Stimulated activated CD8-positive, alpha-beta memory T cell treated with anti-CD3 and anti-CD28 coated beads, Interleukin-12 subunit alpha, Interleukin-12 subunit beta, amount 100 ng/mL, for 1 hour (primary cell): ENCODE measurements at regions not wholly inside any gene's neighbourhood (a gene's known extent, or its start where the extent isn't known, plus 50 kb on each side); places are given as distances from the start of the nearest gene placed in this dataset.

ENCODE experiments used
- DNase-seq: peaks from one replicate; pipeline ENCODE4 v3.0.0-alpha.2; 2020; ENCODE audit warnings: low read depth

DNA sequence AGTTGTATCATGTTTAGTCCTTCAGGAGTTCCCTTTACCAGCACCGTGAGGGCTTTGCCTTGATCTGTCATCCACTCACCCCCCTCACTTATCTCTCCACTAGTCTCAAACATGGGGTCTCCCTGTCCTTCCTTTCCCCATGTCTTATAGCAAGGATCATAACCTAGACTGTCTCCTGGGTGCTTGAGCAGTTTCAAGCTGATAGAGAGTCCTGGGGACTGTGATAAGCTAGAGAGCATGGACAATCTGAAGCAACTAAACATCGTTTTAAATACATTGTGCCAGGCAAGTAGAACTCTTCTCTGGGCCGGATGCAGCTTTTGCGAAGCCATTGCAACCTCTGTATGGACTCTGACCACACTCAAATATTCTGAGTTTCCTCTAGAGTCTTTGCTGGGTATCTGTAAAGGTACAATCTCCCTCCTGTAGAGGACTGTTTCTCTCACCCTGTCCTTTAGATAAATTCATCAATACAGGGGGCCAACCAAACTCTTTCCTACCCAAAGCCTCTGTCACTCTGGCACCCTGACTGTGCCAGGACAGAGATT, 684.6 kb upstream of the NR2F2 start:
- DNase-seq = no peak

DNA sequence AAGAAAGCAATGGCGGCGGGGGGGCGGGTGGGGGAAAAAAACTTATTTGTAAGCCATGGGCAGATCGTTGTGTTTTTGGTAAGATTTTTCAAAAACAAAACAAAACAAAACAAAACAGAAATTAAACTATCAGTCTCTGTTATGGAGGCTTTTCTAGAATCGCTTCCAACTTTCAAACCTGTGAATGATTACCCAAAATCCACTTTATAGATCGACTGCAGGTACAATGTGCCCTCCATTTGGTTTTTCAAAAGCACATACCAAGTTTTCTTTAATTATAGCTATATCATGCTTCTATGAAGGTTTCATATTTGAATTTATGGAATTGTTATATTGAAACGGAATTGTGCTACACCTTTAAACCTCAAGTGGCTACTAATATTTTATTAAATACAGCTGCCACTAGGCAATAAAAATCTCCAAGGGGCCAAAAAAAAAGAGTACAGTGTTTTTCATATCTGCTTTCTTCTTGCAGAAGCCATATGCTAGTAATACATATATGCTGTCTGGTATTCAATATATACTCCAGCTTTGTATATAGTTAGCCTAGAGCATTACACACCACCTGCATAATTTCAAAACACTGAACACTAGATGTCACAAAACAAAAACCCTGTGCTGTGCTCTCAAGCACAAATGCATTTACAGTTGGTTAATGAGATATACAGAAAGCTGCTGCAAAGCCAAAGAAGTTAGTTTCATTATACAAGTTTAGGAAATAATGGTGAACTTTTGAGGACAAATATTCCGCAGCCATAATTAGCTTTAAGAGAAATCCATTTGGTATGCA, 683.8 kb upstream of the NR2F2 start:
- DNase-seq = no peak

DNA sequence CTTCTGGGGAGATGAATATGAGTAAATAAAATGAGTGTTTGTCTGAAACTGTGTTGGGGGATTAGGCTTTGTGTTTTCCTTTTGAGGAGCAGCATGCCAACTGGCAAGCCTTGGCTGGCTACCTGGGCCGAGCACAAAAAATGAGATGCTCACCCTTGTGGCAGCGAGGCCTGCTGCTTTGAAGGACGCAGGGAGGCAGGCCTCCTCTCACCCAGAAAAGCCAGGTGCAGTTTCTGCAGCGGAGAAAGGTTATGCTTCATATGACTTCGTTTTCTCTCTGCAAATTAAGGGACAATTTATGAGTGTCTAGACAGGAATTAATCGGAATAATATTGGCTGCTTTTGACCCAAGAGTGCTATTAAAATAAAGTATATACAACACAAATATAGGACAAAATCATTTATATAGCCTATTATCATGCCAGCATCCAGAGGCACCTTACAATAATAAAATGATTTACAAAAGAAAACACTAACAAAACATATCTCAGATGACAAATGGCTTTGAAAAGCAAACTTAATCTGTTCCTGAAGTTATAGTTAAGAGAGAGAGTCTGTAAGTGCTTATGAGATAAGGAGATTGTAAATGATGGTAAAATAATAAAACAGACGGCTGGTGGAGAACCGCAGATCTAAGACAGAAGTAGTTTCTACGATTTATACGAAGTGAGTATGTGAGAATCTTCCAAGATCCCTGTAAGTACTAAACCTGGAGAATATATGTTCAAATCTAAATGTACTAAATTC, 682.8 kb upstream of the NR2F2 start:
- DNase-seq = no peak

DNA sequence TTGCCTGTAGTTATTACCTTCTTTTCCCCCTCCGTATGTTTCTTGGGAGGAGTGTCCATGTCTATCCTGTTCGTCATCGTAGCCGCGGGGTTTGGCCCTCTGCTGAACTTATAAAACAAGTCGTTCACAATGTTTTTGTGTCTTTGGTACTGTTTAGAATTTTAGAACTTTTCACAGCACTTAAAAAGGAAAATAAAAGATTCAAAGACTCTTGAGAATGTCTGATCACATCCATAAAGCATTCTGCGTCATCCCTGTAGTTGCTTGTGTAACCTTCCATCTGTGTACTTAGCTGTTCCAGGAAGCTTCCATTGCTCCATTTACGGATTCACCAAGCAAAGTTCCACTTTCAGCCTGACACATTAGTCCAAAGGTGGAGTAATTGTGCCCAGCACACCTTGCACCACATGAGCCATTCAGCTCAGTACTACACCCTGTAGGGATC, 677.1 kb upstream of the NR2F2 start:
- no peak for DNase-seq

DNA sequence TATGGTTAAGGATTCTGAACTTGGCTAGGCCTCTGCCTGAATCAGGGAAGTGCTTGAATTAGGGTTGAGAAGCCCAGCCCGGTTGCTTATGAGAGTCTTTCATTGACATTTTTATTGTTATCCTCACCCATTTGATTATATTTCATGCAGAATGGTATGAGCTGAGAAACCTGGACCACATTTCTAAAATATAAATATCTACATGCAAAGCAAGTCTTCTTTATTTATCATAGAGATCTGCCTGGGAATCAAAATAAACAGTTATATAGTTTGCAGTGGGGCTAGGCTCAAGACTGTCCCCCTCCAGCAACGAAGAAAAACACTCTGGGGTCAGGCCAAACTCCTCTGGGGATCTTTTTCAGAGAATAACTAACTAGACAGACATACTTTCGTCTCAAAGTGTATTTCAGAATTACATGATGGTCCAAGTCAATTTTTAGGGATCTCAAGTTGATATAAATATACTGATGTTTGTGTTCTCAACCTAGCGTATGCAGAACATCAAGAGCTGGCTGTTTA, 675.4 kb upstream of the NR2F2 start:
- DNase-seq = no peak

DNA sequence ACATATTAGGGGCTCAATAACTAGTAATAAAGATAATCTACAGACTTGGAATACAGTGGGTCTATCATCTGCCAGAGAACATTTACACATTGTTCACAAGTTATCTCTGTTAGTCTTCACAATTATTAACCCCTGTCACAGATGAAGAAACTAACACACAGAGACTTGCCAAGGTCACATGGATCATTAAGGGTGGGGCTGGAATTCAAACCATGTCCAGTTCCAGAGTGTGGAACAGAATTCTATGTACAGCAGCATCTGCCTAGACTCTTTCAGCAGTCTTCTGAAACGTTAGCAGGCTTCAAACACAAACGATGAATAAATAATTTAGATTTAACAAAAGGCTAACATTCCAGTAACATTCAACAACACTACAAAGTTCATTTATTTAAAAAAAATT, 673.9 kb upstream of the NR2F2 start:
- no peak for DNase-seq

DNA sequence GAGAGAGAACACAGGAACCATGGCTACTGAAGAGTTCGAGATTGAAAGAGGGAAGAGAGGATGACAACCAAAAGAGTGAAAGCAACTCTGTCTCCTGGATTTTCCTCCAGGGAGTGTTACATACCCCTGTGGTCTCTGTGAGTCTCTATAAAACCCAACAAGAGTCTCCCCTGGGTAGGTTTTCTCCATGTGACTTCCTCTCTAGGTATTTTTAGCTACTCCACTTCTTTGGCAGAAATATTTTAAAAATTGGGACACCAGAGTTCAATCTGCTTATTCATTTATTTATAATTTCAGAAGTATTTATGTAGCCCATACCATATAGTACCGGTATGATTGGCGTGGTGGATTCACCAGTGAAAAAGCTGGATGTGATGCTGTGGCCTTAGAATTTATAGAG, 671.7 kb upstream of the NR2F2 start:
- DNase-seq = no peak

DNA sequence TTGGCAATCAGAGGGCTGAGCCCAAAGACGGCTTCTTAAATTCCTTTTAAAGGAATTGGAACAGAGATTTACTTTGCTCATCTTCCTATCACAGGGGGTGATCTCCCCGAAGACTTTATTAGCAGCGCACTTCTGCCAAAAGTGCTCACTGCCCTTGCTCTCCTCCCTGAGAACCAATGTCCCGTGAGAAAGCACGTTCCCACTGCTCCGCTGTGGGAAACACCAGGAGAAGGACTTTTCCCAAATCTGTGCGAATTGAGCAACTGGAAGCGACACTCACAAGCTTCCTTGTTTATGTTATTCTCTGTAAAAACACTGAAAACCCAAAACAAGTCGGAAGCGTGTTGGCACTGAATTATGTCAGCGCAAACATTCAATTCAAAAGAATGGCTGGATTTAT, 670.8 kb upstream of the NR2F2 start:
- DNase-seq = no peak

DNA sequence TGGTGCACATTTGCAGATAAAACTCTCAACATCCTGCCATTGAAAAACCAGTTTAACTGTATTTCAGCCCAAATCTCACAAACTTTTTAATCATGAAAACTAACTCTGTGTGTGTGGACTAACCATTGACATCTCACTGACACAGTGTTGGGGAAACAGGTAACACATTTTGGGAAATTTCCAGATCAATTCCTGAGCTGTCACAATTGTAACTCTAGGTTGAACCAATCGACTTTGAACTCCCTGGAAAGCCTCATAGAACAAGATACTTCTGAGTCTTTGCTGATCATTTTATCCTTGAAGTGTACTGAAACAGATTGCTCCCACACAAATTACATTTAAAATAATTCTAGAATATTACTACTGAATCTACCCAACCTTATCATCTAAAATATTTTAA, 667.9 kb upstream of the NR2F2 start:
- DNase-seq = no peak

DNA sequence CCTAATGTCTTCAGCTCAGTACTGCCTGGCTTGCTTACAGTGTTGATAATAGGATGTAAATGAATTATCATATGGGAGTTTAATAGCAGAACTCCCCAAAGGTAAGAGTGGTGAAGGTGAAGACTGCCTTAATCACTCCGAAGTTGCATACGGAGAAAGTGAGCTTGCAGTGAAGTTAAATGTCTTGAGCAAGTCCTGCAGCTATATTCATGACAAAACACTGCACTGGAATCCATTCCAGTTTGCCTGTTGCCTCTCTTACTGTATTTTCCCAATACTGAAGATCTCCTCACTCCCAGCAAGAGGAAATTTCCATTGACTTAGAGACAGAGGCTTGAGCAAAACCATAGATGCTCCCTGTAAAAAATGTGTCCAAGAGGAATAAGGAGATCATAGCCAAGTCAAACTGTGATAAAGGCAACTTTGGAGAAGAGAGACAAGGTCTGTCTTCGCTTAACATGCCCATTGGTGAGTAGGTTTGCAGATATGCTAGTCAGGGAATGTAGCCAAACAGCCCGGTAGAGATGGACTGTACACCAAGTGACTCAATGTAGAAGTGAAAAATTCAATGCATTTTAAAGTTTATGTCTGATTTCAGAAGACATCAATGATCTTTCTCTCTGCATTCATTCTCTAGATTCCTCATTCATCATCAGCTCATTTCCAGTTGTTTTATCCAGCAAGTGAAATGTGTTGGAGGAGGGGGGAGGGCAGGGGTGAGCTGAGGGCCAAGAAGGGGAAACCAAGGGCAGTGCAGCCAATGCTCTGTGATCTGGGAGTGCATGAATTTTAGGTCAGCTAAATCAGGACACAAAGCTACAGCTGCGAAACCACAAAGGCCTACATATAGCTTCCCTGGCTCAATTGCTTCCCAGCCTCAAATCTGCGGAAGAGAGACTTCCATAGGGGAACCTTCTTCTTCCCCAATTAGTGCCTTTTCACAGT, 667.1 kb upstream of the NR2F2 start:
- DNase-seq = no peak

DNA sequence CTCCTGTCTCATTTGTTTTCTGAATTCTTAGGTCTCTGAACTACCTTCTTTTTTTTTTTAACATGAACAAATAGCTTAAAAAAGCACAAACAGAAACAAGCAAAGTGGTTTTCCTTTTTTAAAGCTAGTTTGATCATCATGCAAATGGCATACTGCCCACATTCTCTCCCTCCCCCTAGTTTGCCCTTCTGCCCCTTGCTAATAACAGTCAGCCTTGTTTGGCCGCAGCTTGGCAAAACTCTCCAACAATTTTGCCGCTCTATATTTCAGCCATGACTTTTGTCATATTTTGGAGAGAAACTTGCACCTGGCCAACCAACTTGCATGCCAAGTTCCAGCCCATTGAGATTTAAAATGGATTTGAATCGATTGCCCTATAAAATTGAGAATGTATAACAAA, 666.0 kb upstream of the NR2F2 start:
- DNase-seq = no peak

DNA sequence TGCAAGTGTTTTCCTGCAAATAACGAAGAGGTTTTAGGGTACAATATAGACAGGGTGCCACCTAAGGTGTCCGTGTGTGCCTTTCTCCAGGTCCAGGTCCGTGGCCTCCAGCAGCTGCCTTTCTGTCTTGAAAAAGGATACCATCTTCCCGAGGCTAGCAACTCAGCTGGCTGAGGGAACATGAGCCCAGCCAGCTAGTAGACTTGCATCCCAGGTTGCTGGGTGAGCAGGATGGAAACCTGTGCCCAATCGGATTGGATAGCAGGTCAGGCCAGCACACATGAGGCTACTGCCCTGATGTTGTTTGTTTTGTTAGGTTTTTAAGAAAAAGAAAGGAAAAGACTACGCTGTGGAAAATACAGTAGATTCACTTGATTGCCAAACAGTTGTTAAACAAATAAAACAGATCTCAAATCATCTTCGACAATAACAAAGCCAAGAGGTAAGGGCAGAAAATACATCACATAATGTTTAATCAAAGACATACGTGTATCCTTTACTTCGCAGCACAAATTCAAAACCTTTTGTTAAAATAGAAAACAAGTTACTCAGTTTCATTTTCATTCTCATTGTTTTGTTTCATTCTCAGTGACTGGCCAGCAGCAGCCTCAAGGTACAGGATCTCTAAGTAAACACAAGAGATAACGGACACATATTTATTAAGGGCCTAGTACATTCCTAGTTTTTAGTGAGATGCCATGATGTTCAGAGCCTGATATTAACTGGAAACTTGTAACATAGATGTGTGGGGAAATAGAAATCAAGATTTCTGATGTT, 661.2 kb upstream of the NR2F2 start:
- no peak for DNase-seq

DNA sequence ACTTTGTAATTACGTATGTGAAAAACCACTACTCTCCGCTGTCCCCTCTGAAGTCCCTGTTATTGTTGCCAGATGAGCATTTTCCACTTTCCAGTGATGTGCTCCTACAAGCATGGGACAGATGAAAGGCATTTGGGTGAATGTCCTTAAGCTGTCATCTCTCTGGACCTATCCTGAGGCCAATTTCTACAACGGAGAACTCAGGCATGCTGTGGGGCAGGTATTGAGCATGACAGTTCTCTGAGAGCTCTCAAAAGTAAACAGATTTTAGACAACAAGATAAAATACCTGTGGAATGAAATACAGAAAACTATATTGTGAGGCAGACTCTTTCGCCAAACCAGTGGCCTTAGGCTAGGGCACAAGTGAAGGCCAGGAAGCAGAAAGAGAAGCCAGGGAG, 656.5 kb upstream of the NR2F2 start:
- DNase-seq = no peak

DNA sequence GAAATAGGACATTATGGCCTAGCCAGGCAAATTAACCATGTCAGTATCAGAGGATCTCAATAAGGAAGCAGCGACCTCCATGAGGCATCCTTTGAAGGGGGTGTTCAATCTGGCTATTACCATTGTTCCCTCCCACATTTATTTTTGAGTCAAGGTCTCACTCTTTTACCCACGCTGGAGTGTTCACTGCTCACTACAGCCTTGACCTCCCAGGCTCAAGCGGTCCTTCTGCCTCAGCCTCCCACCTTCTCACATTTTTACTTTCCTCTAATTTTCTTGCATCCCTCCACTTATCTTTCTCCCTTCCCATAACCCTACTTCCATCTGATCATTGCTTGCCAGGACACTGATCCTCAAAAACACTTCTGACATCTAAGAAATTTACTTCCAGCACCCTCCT, 654.0 kb upstream of the NR2F2 start:
- no peak for DNase-seq

DNA sequence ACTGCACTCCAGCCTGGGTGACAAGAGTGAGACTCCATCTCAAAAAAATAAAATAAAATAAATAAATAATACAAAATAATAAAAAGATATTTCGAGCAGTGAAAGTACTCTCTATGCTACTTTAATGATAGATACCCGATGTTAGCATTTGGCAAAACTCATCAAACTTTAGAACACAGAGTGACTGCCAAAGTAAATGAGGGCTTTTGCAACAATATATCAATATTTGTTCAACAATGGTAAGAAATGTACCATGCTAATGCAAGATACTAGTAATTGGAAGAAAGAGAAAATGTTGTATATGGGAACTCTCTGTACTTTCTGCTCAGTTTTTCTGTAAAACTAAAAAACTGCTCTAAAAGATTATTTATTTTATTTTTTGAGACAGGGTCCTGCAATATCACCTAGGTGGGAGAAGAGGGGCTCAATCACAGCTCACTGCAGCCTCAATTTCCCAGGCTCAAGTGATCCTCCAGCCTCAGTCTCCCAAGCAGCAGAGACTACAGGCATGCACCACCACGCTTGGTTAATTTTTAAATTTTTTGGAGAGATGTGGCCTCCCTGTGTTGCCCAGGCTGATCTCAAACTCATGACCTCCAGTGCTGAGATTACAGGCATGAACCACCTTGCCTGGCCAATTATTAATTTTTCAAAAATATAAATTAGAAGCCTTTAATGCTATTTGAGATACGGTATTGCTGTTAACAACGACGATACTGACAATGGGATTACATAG, 650.5 kb upstream of the NR2F2 start:
- DNase-seq = no peak

DNA sequence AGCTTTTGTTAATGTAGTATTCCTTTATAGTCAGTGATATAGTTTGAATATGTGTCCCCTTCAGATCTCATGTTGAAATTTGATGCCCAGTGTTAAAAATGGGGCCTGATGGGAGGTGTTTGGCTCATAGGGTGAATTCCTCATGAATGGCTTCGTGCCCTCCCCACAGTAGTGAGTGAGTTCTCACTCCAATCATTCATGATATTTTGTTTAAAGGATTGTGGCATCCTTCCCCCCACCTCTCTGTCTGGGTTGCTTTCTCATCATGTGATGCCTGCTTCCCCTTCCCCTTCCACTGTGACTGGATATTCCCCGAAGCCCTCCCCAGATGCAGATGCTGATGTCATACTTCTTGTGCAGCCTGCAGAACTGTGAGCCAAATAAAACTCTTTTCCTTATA, 649.8 kb upstream of the NR2F2 start:
- no peak for DNase-seq

DNA sequence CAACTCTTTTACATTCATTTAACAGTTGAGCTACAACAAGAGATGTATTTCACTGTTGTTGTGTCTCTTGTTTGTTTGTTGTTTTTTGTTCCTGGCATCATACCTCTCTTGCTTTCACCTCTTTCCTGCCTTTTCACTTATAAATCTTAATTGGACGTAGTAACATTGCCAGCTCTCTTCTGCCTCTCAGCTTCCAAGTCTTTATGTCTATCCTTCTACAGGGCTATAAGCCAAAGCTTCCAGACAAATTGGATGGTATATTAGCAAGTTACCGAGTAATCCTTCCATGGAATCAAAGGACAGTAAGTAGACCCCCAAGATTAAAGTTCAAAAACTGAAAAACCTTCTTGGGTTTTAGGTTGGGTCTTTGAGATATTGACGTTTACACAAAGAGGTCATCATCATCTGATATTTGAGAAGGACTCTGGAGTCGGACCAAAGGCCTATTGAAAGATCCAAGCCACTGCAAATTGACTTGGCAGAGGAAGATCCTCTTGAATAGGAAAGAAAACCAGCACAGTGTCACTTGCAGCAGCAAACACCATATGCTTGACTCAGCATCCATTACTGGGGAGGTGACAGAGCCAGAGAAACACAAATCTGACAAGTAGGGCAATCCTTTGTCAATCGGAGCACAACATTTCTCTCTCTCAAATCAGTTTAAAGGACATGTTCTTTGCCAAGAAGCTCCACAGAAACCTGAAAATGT, 648.5 kb upstream of the NR2F2 start:
- DNase-seq = no peak

DNA sequence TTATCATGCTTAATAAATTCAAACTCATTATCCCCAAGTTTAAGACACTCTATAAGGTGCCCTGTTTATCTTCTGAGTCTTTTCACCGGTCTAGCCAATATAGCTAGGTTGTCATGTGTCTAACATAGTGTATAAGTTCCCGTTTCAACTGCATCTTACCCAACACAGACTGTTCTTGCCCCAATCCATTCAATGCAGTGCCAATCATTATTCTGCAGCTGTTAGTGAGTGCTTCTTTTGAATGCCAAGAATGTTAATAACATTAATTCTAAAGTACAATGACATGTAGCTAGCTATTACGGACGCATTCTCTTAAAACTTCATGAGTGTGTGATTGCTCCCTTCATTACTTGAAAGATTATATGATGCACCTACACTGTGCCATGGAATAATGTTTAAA, 646.4 kb upstream of the NR2F2 start:
- DNase-seq = no peak

DNA sequence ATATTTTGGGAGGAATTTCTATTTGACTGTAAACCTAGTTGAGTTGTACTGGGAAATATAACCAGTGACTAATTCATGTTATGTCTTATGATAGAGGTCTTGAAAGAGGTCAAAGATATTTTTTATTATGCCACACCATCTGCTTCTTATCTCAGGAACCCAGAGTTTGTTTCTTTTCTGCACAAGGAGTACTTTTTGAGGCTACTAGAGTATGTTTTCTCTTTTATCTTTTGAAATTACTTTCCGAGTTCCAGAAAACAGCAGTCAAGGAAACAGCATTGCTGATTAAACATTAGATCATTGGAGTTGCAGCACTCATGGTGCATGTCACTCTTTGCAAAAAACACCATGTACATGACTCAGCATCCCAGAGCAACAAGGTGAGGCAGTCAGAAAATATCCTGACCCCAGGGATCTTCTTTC, 645.8 kb upstream of the NR2F2 start:
- no peak for DNase-seq

DNA sequence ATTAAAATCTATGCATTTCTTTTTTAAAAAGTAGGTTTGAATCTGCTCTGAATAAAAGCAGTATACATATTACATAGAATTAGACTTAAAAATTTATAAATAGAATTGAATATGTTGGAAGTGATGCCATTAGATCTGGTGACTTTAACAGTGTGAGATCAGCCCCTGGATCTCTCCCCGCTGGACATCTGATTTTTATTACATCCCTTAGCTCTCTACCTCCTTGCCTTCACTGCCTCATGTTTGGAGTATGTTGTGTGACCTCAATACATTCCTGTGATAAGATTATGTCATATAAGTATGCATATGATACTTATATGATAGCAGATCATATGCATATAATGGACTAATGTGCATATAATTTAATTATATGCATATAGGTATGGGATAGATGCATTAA, 643.4 kb upstream of the NR2F2 start:
- DNase-seq = no peak
